ENCODE measurements at regions not wholly inside any gene's neighbourhood (a gene's known extent, or its start where the extent isn't known, plus 50 kb on each side); places are given as distances from the start of the nearest gene placed in this dataset.

GRCh38 chr1:108045460-108045859 is 80.5 kb upstream of the VAV3 start:
- Histone ChIP-seq H4K5ac (ENCODE audit: insufficient read length, low read depth, low read length) (no peak overlapping the region), H2AK5ac (ENCODE audit: low read depth, low read length) (no peak overlapping the region), H2BK15ac (ENCODE audit: low read length) (no peak overlapping the region), H3K36me3 (ENCODE audit: control insufficient read depth in 2 of 4, insufficient read depth in 4 of 4, low read length in 3 of 4) (no peaks in the 10 kb centered on the region), H3K23ac (ENCODE audit: insufficient read length) (no peak overlapping the region), H4K91ac (replicated peaks; ENCODE audit: insufficient read length, low read length) (no peak overlapping the region), H3K4ac (replicated peaks; ENCODE audit: insufficient read length, low read depth, low read length) (no peak overlapping the region), H3K79me1 (ENCODE audit: low read depth, low read length) (no peaks in the 10 kb centered on the region), H3K4me3 (ENCODE audit: extremely low read depth in 1 of 4, insufficient read depth in 2 of 4, low read depth in 3 of 4, low read length in 4 of 4) (no peak overlapping the region), H3K27ac (ENCODE audit: low read depth, low read length) (no peak overlapping the region), H2BK5ac (ENCODE audit: low read depth, low read length) (no peak overlapping the region), H3K79me2 (ENCODE audit: control insufficient read depth in 1 of 2, insufficient read depth in 2 of 2, low read length in 2 of 2) (no peaks in the 10 kb centered on the region), H3K18ac (ENCODE audit: extremely low read depth, low read length) (no peak overlapping the region), H3K4me1 (replicated peaks in 1 of 4; ENCODE audit: control insufficient read depth in 3 of 4, insufficient read depth in 4 of 4, low read length in 3 of 4) (peaks cover 0 to 13% (median 4%) of the 10 kb centered on the region in 4 experiments; a peak in 6 of 7 replicates), H3K56ac (replicated peaks; ENCODE audit: insufficient read length, low read depth, low read length) (no peak overlapping the region), H2BK20ac (ENCODE audit: low read length) (no peak overlapping the region), H4K20me1 (replicated peaks in 1 of 2; ENCODE audit: control insufficient read depth in 1 of 2, insufficient read depth in 2 of 2, low read length in 2 of 2) (no peaks in the 10 kb centered on the region), H2BK12ac (ENCODE audit: low read depth, low read length) (no peak overlapping the region), H3K27me3 (replicated peaks in 1 of 4; ENCODE audit: control insufficient read depth in 3 of 4, extremely low read depth in 1 of 4, insufficient read depth in 3 of 4, low read length in 3 of 4) (no peaks in the 10 kb centered on the region), H3K9ac (replicated peaks in 1 of 4; ENCODE audit: extremely low read depth in 1 of 4, low read depth in 3 of 4, low read length in 3 of 4) (no peak overlapping the region), H3K14ac (ENCODE audit: insufficient read length) (no peak overlapping the region), H3K4me2 (ENCODE audit: insufficient read depth in 1 of 2, low read depth in 2 of 2, low read length in 2 of 2) (no peak overlapping the region), H2AFZ (ENCODE audit: low read length) (no peak overlapping the region), H4K8ac (ENCODE audit: extremely low read depth, insufficient read depth, low read length) (no peak overlapping the region), H2BK120ac (replicated peaks; ENCODE audit: low read depth, low read length) (no peak overlapping the region), H3K9me3 (ENCODE audit: insufficient read depth in 2 of 2, low read depth in 1 of 2, low read length in 1 of 2) (0 out of 4 replicates have a peak, but pooled peaks cover 0 to 3% of the 10 kb centered on the region in 2 experiments), H3K23me2 (ENCODE audit: low read depth, low read length) (no peaks in the 10 kb centered on the region; the same call in 1 of the 2 replicates)
- DNase-seq (ENCODE audit: low read depth in 1 of 2, low spot score in 2 of 2) (no peak), FAIRE-seq (no peak)
- 81% methylated on average over 7 of the region's 7 CpGs; no CpG with 5 or more reads in 1 of the 2 experiments for WGBS, 2 experiments (ENCODE audit: extremely low coverage in 1 of 2, insufficient coverage in 1 of 2, insufficient read length in 1 of 2, insufficient replicate concordance in 2 of 2, low coverage in 1 of 2, low lambda C conversion rate in 2 of 2, missing lambda C conversion rate in 1 of 2)
- CTCF ChIA-PET (ENCODE audit: partially characterized antibody) = interaction anchor here (0.7 to 3.4 kb wide), 6 partner anchors 19 to 263 kb away, joined by 3 to 16 read pairs (median 3); no protein-coding TSS in a partner anchor
- POLR2A ChIA-PET (ENCODE audit: partially characterized antibody) = no interaction called here
- TF ChIP-seq TAF1 (IDR thresholded peaks at IDR 0.05; ENCODE audit: low read depth, low read length) (no peak), SIX5 (IDR thresholded peaks at IDR 0.05; ENCODE audit: low read depth, low read length) (no peak), SIRT6 (IDR thresholded peaks at IDR 0.05; ENCODE audit: low read length) (no peak), RNF2 (IDR thresholded peaks at IDR 0.05; ENCODE audit: borderline replicate concordance, low read depth, low read length, missing control alignments, poor library complexity, severe bottlenecking) (no peak), GABPA (IDR thresholded peaks at IDR 0.05; ENCODE audit: borderline replicate concordance, insufficient read depth, low read length) (no peak), SP1 (IDR thresholded peaks at IDR 0.05; ENCODE audit: low read depth, low read length) (no peak), CBX5 (IDR thresholded peaks at IDR 0.05; ENCODE audit: low read depth, low read length) (no peak), POLR2AphosphoS5 (IDR thresholded peaks at IDR 0.05; ENCODE audit: low read depth, low read length) (no peak), KDM5A (IDR thresholded peaks at IDR 0.05; ENCODE audit: low read length) (no peak), HDAC2 (IDR thresholded peaks at IDR 0.05; ENCODE audit: borderline replicate concordance in 1 of 2, low read depth in 2 of 2, low read length in 2 of 2) (no peak), CREB1 (IDR thresholded peaks at IDR 0.05) (no peak), TBP (IDR thresholded peaks at IDR 0.05; ENCODE audit: low read depth, low read length) (no peak)
- TF ChIP-seq, protein P1, sequence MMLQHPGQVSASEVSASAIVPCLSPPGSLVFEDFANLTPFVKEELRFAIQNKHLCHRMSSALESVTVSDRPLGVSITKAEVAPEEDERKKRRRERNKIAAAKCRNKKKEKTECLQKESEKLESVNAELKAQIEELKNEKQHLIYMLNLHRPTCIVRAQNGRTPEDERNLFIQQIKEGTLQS (IDR thresholded peaks at IDR 0.05; ENCODE audit: insufficient read depth, low read depth, low read length) = no peak
- TF ChIP-seq, protein P2, sequence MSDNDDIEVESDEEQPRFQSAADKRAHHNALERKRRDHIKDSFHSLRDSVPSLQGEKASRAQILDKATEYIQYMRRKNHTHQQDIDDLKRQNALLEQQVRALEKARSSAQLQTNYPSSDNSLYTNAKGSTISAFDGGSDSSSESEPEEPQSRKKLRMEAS (IDR thresholded peaks at IDR 0.05) = no peak
